CD1c-positive myeloid dendritic cell (primary cell): ENCODE measurements at regions not wholly inside any gene's neighbourhood (a gene's known extent, or its start where the extent isn't known, plus 50 kb on each side); places are given as distances from the start of the nearest gene placed in this dataset.

Experiments
- DNase-seq: peaks from one replicate; pipeline ENCODE4 v3.0.0-alpha.2; 2016; ENCODE audit errors: extremely low spot score

- no peak for DNase-seq
These were observed 127.1 kb downstream of the SLC30A10 start for GRCh38 chr1:219801156-219801820.

GRCh38 chr1:219798283-219799030 is 129.9 kb downstream of the SLC30A10 start:
- DNase-seq: peak; percentile 39

GRCh38 chr1:219797683-219798082 is 130.7 kb downstream of the SLC30A10 start:
- DNase-seq: no peak

DNA sequence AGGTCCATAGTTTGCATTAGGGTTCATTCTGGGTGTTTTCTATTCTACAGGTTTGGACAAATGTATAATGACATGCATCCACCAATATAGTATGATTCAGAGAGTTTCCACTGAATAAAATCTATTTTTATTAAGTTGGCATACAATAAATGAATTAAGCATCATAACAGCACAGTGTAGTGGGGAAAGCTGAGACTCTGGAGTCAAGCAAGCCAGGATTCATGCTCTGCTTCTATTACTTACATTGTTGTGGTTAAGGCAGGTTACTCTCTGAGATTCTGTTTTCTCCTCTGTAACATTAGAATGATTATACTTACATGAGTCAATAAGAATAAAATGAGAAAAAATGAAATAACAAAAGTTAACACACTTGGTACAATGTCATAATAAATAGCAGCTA is 131.3 kb downstream of the SLC30A10 start:
- DNase-seq: no peak

- DNase-seq: no peak
These were observed 132.9 kb downstream of the SLC30A10 start for GRCh38 chr1:219795363-219795917.

GRCh38 chr1:219794085-219794743 is 134.1 kb downstream of the SLC30A10 start:
- peak; percentile 48 for DNase-seq

DNA sequence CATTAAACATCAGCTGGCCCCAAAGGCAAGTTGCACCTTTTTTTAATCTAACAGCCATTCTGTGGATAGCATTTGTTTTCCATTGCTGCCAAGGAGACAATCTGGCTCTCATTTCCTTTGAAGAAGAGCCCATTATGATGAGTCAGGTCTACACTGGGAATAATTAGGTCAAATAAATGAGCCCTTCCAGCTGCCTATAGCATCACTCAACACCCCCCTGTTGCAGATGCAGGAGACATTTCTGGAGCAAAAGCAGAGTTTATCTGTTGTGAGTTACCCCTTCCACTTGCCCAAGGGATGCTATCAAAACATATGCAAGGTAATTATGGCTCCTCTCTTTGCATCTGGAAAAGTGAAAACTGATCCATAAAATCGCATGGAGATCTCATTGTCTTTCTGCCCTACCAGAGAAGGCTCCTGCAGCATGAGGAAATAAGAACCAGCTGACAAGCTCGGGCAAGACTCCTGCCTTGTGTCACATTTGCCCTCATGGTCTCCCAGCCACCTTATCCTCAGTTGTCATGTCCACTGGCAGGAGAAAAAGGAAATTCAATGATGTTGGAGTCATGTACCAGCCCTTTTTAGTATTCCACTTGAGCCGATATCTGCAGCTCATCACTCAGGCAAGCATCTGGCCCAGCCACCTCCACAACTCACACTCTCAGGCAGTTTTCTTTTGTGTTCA is 135.9 kb downstream of the SLC30A10 start:
- no peak for DNase-seq

DNA sequence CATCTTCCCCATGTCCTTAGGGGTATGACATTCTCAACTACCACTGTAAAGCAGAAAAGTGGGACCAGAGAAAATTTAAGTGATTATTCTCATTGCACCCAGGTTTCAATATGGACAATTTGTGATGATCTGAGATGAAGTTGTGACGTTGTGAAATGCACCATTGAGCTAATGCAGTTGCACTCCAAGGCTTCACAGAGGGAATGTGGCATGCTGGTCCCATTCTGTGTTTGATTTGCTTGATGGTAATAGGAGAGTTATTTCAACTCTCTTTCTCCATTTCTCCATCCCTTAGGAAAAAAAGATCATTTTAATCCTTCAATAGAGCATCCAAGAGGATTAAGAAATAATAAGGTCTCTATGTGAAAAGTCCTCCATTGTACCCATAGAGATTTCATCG is 136.6 kb downstream of the SLC30A10 start:
- no peak for DNase-seq

GRCh38 chr1:219790834-219791615 is 137.3 kb downstream of the SLC30A10 start:
- no peak for DNase-seq

- no peak for DNase-seq
These were observed 139.7 kb downstream of the SLC30A10 start for GRCh38 chr1:219788700-219789099.

DNA sequence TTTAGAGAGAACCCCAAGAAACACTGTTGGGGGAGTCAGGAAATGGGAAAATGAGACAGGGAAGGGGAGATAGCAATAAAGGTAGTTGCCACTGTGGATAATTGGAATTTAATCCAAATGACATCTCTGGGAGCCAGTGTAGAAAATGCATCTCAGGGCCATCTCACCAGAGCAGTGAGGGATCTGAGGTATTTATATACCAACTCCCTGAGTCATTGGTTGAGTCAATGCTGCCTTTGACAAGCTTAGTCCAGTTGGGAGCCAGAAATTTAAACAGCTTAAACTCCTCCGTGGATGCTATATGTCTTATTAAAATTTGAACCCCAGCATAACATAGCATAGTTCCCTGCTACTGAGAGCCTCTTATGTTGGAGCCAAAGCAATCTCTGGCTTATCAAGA is 140.3 kb downstream of the SLC30A10 start:
- DNase-seq: no peak

- DNase-seq: no peak
These were observed 143.5 kb downstream of the SLC30A10 start for GRCh38 chr1:219784660-219785381.

GRCh38 chr1:219783605-219784235 is 144.6 kb downstream of the SLC30A10 start:
- DNase-seq: peak; percentile 15

- no peak for DNase-seq
These were observed 145.4 kb downstream of the SLC30A10 start for GRCh38 chr1:219782929-219783328.

DNA sequence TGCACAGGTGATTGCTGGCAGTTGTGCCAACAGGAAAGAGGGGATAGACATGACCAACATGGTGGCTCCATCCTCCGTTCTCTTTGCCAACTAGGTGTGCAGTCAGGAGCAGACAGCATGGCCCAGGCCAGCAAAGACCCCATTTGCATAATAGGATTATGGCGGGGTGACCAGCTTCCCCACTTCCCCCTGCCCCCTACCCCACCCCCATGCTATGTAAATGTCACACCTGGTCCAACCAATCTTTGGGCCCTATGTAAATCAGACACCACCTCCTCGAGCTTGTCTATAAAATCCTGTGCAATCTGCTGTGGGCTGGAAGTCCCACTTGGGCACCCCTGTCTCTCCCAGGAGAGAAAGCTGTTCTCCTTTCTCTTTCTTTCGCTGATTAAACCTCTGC is 146.0 kb downstream of the SLC30A10 start:
- DNase-seq: no peak

DNA sequence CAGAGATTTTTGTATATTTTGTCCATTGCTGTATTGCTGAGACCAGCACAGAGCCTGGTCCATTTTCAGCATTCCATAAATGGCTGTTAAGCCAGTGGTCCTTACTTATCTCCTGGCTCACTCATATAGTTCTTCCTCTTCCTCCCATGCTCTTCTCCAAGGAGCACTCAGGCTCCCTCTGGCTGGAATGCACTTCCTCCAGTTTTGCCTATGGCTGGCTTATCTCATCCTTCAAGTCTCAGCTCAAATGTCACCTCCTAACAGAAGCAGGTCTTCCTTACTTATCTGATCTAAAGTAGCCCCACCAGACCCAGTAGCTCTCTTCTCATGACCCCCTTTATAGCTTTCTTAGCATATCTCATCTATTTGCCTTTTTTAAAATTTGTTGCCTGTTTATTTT is 146.9 kb downstream of the SLC30A10 start:
- no peak for DNase-seq

GRCh38 chr1:219778793-219779369 is 149.5 kb downstream of the SLC30A10 start:
- no peak for DNase-seq

GRCh38 chr1:219778110-219778509 is 150.2 kb downstream of the SLC30A10 start:
- no peak for DNase-seq

- no peak for DNase-seq
These were observed 154.0 kb downstream of the SLC30A10 start for GRCh38 chr1:219774386-219774785.

GRCh38 chr1:219773775-219774174 is 154.6 kb downstream of the SLC30A10 start:
- DNase-seq: no peak
